ENCODE measurements at regions not wholly inside any gene's neighbourhood (a gene's known extent, or its start where the extent isn't known, plus 50 kb on each side); places are given as distances from the start of the nearest gene placed in this dataset.

GRCh38 chr14:96744262-96744661 lies 52.9 kb upstream of the VRK1 start:
- no peak overlapping the region for H2AFZ ChIP-seq (ENCODE audit: low read depth, low read length, poor library complexity, severe bottlenecking)
- ATAC-seq = no peak
- ChIA-PET RAD21 (ENCODE audit: low non-redundant PET in 1 of 2, low total read pairs in 2 of 2, uncharacterized antibody in 2 of 2, unreplicated experiment in 2 of 2) (no interaction called here), POLR2A (no interaction called here), CTCF (no interaction called here)
- H3K9ac ChIP-seq (ENCODE audit: low read length) = no peak overlapping the region
- BruUV-seq (replicated peaks) = no TSS peak
- intact Hi-C loops (cut with micrococcal nuclease) = loop anchor here (5.0 to 10.0 kb wide), 2 partner anchors 177 to 391 kb away; no protein-coding TSS in a partner anchor
- H3K4me1 ChIP-seq (ENCODE audit: control insufficient read depth in 1 of 2, insufficient read depth in 2 of 2, low read length in 2 of 2) = no peaks in the 10 kb centered on the region; a peak in 2 of 4 replicates
- H3K9me3 ChIP-seq (ENCODE audit: control insufficient read depth in 1 of 2, insufficient read depth in 1 of 2, low read depth in 1 of 2, low read length in 2 of 2) = no peaks in the 10 kb centered on the region
- H3K4me3 ChIP-seq (replicated peaks in 1 of 2; ENCODE audit: low read depth in 1 of 2, low read length in 2 of 2) = no peak overlapping the region
- H4K20me1 ChIP-seq (ENCODE audit: insufficient read depth) = no peaks in the 10 kb centered on the region
- TF ChIP-seq ZFX (IDR thresholded peaks at IDR 0.05) (no peak), EZH2phosphoT487 (IDR thresholded peaks at IDR 0.05; ENCODE audit: borderline replicate concordance) (no peak), REST (IDR thresholded peaks at IDR 0.05; ENCODE audit: low read depth) (no peak), RAD21 (IDR thresholded peaks at IDR 0.05; ENCODE audit: low read depth) (no peak), YY1 (IDR thresholded peaks at IDR 0.05; ENCODE audit: extremely low read depth, insufficient replicate concordance, low read depth, low read length) (no peak), SP1 (IDR thresholded peaks at IDR 0.05; ENCODE audit: low read depth) (no peak), ELF1 (IDR thresholded peaks at IDR 0.05; ENCODE audit: borderline replicate concordance, low read depth) (no peak), JUND (IDR thresholded peaks at IDR 0.05) (no peak), POLR2AphosphoS5 (IDR thresholded peaks at IDR 0.05; ENCODE audit: low read depth, low read length) (no peak), ZBTB33 (IDR thresholded peaks at IDR 0.05; ENCODE audit: extremely low read depth, insufficient replicate concordance, low read length) (no peak), SRF (IDR thresholded peaks at IDR 0.05; ENCODE audit: low read depth) (no peak), SIN3A (IDR thresholded peaks at IDR 0.05; ENCODE audit: low read depth) (no peak), CBX3 (IDR thresholded peaks at IDR 0.05; ENCODE audit: low read depth) (no peak), CTCF (IDR thresholded peaks at IDR 0.05 in 2 of 3, conservative IDR thresholded peaks at IDR 0.05 in 1 of 3; ENCODE audit: borderline replicate concordance in 1 of 3, insufficient read depth in 1 of 3, low read depth in 2 of 3, low read length in 2 of 3) (no peak), ZNF274 (IDR thresholded peaks at IDR 0.05; ENCODE audit: low read depth, low read length) (no peak), POLR2A (IDR thresholded peaks at IDR 0.05; ENCODE audit: borderline replicate concordance, extremely low read depth, insufficient read depth, insufficient read length) (no peak), CEBPB (IDR thresholded peaks at IDR 0.05; ENCODE audit: low read depth) (no peak), FOSL1 (IDR thresholded peaks at IDR 0.05; ENCODE audit: low read depth) (no peak), EZH2 (IDR thresholded peaks at IDR 0.05) (no peak)
- no peaks in the 10 kb centered on the region for H3K36me3 ChIP-seq (ENCODE audit: control insufficient read depth in 1 of 2, insufficient read depth in 2 of 2, low read length in 2 of 2)
- no peaks in the 10 kb centered on the region for H3K9me2 ChIP-seq (ENCODE audit: insufficient read depth)
- H3K27me3 ChIP-seq (ENCODE audit: insufficient read depth, low read length) = no peaks in the 10 kb centered on the region
- no peak overlapping the region for H3K27ac ChIP-seq (ENCODE audit: low read depth, low read length)
- no peak for DNase-seq (ENCODE audit: low read depth, low spot score)
- no peak overlapping the region for H3K4me2 ChIP-seq (ENCODE audit: low read length)
- no peaks in the 10 kb centered on the region for H3K79me2 ChIP-seq (ENCODE audit: insufficient read depth, low read length)
